Right lobe of liver (tissue), 4 donors: ENCODE measurements at regions not wholly inside any gene's neighbourhood (a gene's known extent, or its start where the extent isn't known, plus 50 kb on each side); places are given as distances from the start of the nearest gene placed in this dataset.

ENCODE experiments used
- CTCF ChIP-seq, 4 donors: fragments of 200-600 bp in 3 of 4; fragments of 450-650 bp in 1 of 4; IDR thresholded peaks; one replicate each; pipeline versions ENCODE4 v1.5.1 to v1.8.0; 2016 to 2022; ENCODE audit warnings: antibody characterized with exemption in 4 of 4, mild to moderate bottlenecking in 2 of 4
- POLR2A ChIP-seq: fragments of 450-650 bp; IDR thresholded peaks from one replicate; pipeline ENCODE4 v1.6.1; 2017; ENCODE audit warnings: antibody characterized with exemption, mild to moderate bottlenecking
- donor health status: DM: no; HTN: no; CAD: no.
- donor health status: DM: no; HTN: no; CAD: no.
- donor health status: DM: no; HTN: yes; CAD: no.

DNA sequence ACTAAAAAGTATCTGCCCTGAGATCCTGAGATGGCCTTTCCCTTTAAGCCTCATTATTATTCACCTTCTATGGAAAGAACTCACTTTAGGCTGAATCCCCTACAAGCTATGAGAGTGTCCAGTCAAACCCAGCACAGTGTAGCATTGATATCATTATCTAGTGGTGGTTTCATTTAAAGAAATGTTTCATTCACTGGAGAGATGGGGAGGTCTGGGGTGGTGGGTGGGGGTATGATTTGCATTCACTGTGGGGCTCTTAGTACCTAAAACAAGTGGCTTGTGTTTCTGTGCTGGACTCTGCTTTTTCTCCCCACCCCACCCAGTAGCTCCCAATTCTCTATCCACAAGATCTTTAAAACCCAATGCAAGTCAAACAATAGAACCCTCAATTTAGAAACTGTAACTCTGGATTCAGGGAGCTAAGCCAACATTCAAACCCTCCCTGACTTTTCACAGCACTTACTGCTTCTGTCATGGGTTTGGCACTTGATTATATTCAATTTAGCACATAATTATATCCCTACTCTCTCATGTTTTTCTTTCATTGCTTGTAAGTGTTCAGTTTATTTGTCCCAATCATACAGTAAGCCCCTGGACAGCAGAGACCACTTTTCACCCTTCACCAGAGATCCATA is 310.5 kb upstream of the THBS1 start:
- TF ChIP-seq CTCF (IDR thresholded peaks at IDR 0.05) (no peak), POLR2A (no peak)
